CD4-positive, alpha-beta T cell (primary cell): ENCODE measurements at regions not wholly inside any gene's neighbourhood (a gene's known extent, or its start where the extent isn't known, plus 50 kb on each side); places are given as distances from the start of the nearest gene placed in this dataset.
"Not testable (repeated sequence)": the region's sequence is repeated elsewhere in the genome, so short reads cannot be mapped to it uniquely, and the experiment has no call there.

Source experiments
- ATAC-seq: fragments of 200-7000 bp; cut with Tn5 transposase; one replicate; pipeline ENCODE4 v1.10.0; 2022; ENCODE audit warnings: mild to moderate bottlenecking; ENCODE audit not compliant: poor library complexity
- CTCF ChIA-PET: fragments of 350-600 bp; sonication (Branson Sonifier 250); formaldehyde crosslinking; loops from one replicate; lab custom pipeline; 2021; ENCODE audit warnings: antibody characterized with exemption, inconsistent platforms; lab: Charles Lee
- POLR2A ChIA-PET: fragments of 350-600 bp; sonication (Branson Sonifier 250); formaldehyde crosslinking; loops from one replicate; lab custom pipeline; 2021; ENCODE audit warnings: antibody characterized with exemption, inconsistent platforms; lab: Charles Lee
- DNase-seq, 14 experiments: peaks; one replicate each; pipeline ENCODE4 v3.0.0-alpha.2; 2013 to 2020; ENCODE audit warnings: mixed read lengths in 2 of 14
- H3K27ac ChIP-seq, 2 donors: one replicate each; pipeline versions ENCODE4 v1.5.1 to v1.7.0; 2013; ENCODE audit warnings: low read length in 2 of 2, low read depth in 1 of 2, mild to moderate bottlenecking in 1 of 2
- H3K27me3 ChIP-seq, 2 experiments: 1 replicate in 1 of 2; 2 replicates in 1 of 2; pipeline versions ENCODE4 v1.6.1 to v1.7.0; 2013; ENCODE audit warnings: low read length in 2 of 2, control low read depth in 1 of 2, mild to moderate bottlenecking in 1 of 2, moderate library complexity in 1 of 2; ENCODE audit not compliant: insufficient read depth in 2 of 2, control insufficient read depth in 1 of 2
- H3K36me3 ChIP-seq: one replicate; pipeline ENCODE4 v1.6.1; 2013; ENCODE audit warnings: low read length, control low read depth; ENCODE audit not compliant: insufficient read depth
- H3K4me1 ChIP-seq: one replicate; pipeline ENCODE4 v1.6.1; 2013; ENCODE audit warnings: low read length, control low read depth; ENCODE audit not compliant: insufficient read depth
- H3K4me3 ChIP-seq: one replicate; pipeline ENCODE4 v1.5.1; 2013; ENCODE audit warnings: mild to moderate bottlenecking, low read length, moderate library complexity
- H3K9me3 ChIP-seq, 2 experiments: 1 replicate in 1 of 2; 2 replicates in 1 of 2; pipeline versions ENCODE4 v1.6.1 to v1.7.0; 2013; ENCODE audit warnings: low read length in 2 of 2, mild to moderate bottlenecking in 2 of 2, control low read depth in 1 of 2, moderate library complexity in 1 of 2; ENCODE audit not compliant: control insufficient read depth in 1 of 2, insufficient read depth in 1 of 2
- H3K27ac Mint-ChIP-seq: one replicate; pipeline ENCODE4 v1.8.0; 2020; ENCODE audit warnings: mixed read lengths
- H3K27me3 Mint-ChIP-seq: one replicate; pipeline ENCODE4 v1.8.0; 2021; ENCODE audit warnings: mixed read lengths
- H3K36me3 Mint-ChIP-seq: one replicate; pipeline ENCODE4 v1.8.0; 2021; ENCODE audit warnings: low read depth, mixed read lengths
- H3K4me1 Mint-ChIP-seq: one replicate; pipeline ENCODE4 v1.8.0; 2021; ENCODE audit warnings: low read depth, mixed read lengths
- H3K4me3 Mint-ChIP-seq: one replicate; pipeline ENCODE4 v1.8.0; 2020; ENCODE audit warnings: mild to moderate bottlenecking, mixed read lengths
- H3K9me3 Mint-ChIP-seq: one replicate; pipeline ENCODE4 v1.8.0; 2020; ENCODE audit warnings: mixed read lengths
- CTCF ChIP-seq: fragments of 200-600 bp; IDR thresholded peaks from one replicate; pipeline ENCODE4 v1.8.0; 2022; ENCODE audit warnings: antibody characterized with exemption, mild to moderate bottlenecking
- intact Hi-C, 2 experiments: fragments of 100-400 bp; cut with DNase I in 1 of 2; cut with micrococcal nuclease in 1 of 2; formaldehyde crosslinking; loops; one replicate each; pipeline versions ENCODE4 v1.15.1 to v1.9.0; 2023 to 2025; cut with DNase I, micrococcal nuclease

- Histone ChIP-seq H3K27ac (no peak overlapping the region), H3K4me3 (no peak overlapping the region), H3K36me3 (no peaks in the 10 kb centered on the region), H3K9me3 (no peaks in the 10 kb centered on the region), H3K4me1 (no peaks in the 10 kb centered on the region), H3K27me3 (no peaks in the 10 kb centered on the region)
- DNase-seq (no peak), ATAC-seq (no peak)
- Mint-ChIP-seq H3K27me3 (no peaks in the 10 kb centered on the region), H3K9me3 (peaks cover 5% of the 10 kb centered on the region), H3K4me3 (no peak overlapping the region), H3K27ac (no peak overlapping the region), H3K36me3 (no peaks in the 10 kb centered on the region), H3K4me1 (no peaks in the 10 kb centered on the region)
- TF ChIP-seq CTCF = no peak
- intact Hi-C loops = no loop called here
- POLR2A ChIA-PET = no interaction called here
- CTCF ChIA-PET = no interaction called here
Measured at GRCh38 chr3:63739474-63739873, 79.6 kb upstream of the C3orf49 start.

- no peak for ATAC-seq
- Histone ChIP-seq H3K36me3 (no peaks in the 10 kb centered on the region), H3K27me3 (no peaks in the 10 kb centered on the region), H3K4me1 (no peaks in the 10 kb centered on the region), H3K27ac (no peak overlapping the region), H3K9me3 (no peaks in the 10 kb centered on the region), H3K4me3 (no peak overlapping the region)
- intact Hi-C loops = no loop called here
- no peaks in the 10 kb centered on the region for H3K4me1 Mint-ChIP-seq
- no peak for DNase-seq
- peaks cover 4% of the 10 kb centered on the region for H3K9me3 Mint-ChIP-seq
- no peak overlapping the region for H3K4me3 Mint-ChIP-seq
- no peak for TF ChIP-seq CTCF
- ChIA-PET POLR2A (no interaction called here), CTCF (no interaction called here)
- no peak overlapping the region for H3K27ac Mint-ChIP-seq
- H3K36me3 Mint-ChIP-seq = no peaks in the 10 kb centered on the region
- no peaks in the 10 kb centered on the region for H3K27me3 Mint-ChIP-seq
Measured at GRCh38 chr3:63740116-63740515, 79.0 kb upstream of the C3orf49 start.

GRCh38 chr3:63744693-63745092 lies 74.4 kb upstream of the C3orf49 start:
- CTCF ChIA-PET, intact Hi-C loops, H3K27me3 ChIP-seq, H3K4me1 Mint-ChIP-seq, H3K36me3 ChIP-seq, H3K9me3 ChIP-seq, H3K9me3 Mint-ChIP-seq, H3K4me3 Mint-ChIP-seq, H3K27me3 Mint-ChIP-seq, H3K27ac Mint-ChIP-seq, H3K36me3 Mint-ChIP-seq, POLR2A ChIA-PET, ATAC-seq, DNase-seq, H3K4me3 ChIP-seq, H3K4me1 ChIP-seq, H3K27ac ChIP-seq: not testable (repeated sequence)

- H3K27me3 Mint-ChIP-seq = no peaks in the 10 kb centered on the region
- peaks cover 8% of the 10 kb centered on the region for H3K9me3 Mint-ChIP-seq
- TF ChIP-seq CTCF = no peak
- H3K36me3 Mint-ChIP-seq = no peaks in the 10 kb centered on the region
- H3K4me3 Mint-ChIP-seq = no peak overlapping the region
- no peaks in the 10 kb centered on the region for H3K4me1 Mint-ChIP-seq
- no peak overlapping the region for H3K27ac Mint-ChIP-seq
- no peak overlapping the region for H3K4me3 ChIP-seq
- no peaks in the 10 kb centered on the region for H3K4me1 ChIP-seq
- CTCF ChIA-PET = no interaction called here
- H3K27me3 ChIP-seq = no peaks in the 10 kb centered on the region
- H3K27ac ChIP-seq = no peak overlapping the region
- H3K9me3 ChIP-seq = no peaks in the 10 kb centered on the region
- ATAC-seq (no peak), DNase-seq (no peak)
- H3K36me3 ChIP-seq = no peaks in the 10 kb centered on the region
- POLR2A ChIA-PET = no interaction called here
- intact Hi-C loops = no loop called here
Measured at GRCh38 chr3:63745757-63746156, 73.3 kb upstream of the C3orf49 start.
